GM18511 (cell line): ENCODE measurements at regions not wholly inside any gene's neighbourhood (a gene's known extent, or its start where the extent isn't known, plus 50 kb on each side); places are given as distances from the start of the nearest gene placed in this dataset.

Experiments used
- ATAC-seq: cut with Tn5 transposase; IDR thresholded peaks from one replicate; pipeline ENCODE4 v1.9.1; 2021; ENCODE audit warnings: mild to moderate bottlenecking, moderate library complexity; ENCODE audit not compliant: unreplicated experiment

DNA sequence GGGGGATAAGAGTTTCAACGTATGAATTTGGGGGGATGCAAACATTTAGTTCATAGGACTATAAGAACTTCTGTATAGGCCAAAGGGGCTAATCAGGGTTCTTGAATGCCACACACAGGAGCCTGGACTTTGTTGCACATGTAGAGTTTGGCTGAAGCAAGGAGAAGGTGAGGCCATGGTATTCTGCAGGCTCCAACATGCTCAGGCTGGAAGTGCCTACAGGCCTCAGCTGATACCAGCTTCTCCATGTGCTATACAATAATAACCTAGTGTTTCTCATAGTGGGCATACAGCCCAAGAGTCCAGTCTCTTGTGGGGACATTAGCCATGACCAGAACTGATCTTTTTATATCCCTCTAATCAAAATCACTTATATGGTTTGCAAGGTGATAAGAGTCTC, 399.7 kb upstream of the MCTP2 start:
- no peak for ATAC-seq

DNA sequence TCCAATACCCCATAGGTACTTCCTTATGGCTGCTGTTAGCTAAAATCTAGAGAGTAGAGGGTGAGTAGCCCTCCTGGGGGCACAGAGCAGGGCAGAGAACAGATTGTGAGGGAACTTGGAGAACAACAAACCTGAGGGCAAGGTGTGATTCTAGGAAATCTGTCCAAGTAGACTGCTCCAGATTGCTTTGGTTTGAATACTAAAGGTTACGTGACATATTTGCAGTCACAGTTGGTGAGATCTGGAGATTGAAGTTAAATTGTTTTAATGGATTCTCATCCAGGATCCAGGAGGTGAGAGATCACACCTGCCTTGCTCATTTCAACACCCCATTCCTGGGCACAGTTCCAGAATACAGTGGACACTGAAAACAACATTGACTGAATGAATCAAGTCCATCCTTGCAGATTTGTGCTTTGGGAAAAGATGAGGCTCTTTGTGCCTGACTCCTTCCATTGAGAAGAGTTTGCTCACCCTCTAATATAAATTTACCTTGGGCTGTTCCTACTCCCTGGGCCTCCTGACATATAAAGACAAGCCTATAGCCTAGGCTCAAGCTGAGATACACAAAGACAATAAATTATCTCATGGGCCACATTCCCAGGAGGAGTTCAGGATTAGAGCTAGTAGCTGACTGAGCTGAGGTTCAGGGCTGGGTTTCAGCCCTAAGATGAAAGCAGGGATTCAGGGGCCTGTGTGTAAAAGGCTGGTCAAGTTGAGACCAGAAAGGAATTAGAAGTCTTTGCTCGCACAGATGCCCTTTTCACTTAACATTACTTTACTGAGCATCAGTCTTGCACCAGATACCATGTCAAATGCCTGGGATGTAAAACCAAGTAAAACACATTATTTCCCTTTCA, 400.9 kb upstream of the MCTP2 start:
- no peak for ATAC-seq

DNA sequence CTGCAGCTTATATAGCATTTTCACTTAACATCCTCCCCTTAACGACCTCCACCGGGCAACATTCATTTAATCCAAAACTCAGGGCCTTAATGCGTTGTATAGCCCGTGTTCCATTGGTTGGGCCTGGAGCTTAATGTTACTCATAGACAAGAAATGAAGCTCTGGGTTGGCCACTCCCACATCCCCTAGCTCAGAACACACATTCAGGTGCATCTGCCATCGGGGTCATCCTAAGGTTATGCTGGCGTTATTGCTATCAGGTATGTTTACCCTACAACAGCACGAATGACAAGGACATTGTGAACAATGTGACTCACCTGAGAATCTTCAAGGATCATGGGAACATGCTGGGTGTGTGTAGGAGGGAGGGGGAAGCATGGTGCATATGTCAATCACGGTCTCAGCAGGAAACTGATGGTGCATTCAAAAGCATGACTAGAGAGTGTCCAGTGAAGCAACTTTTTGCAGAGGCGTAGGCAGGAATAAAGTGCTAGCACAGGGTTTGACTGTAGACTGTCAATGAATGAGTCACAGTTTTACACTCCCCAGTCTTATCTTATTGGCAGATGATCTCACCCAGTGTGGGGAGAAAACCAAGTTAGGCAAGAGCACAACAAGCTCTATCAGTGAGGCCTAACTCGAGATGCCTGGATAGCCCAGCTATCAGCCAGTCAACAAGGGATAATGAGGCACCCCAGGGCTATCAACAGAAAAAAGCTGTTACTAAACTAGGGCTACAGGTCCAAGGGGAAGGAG, 402.1 kb upstream of the MCTP2 start:
- ATAC-seq, result no peak

DNA sequence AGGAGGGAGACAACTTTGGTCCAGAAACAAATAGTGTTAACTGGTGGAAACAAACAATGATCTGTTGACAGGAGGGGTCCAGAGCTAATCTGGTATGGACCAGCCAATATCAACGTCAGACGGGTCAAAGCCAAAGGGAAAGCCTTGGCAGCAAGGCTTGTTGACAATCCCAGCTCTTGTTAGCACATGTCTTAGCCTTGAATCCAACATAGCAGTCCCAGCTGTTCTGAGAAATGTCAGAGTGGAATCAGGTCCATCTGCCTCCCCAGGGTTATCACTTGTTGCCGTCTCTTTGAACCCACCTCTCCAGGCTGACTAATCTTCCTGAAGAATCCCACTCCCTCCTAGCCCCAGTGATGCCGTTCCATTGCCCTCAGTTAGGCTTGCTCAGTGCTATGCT, 404.6 kb upstream of the MCTP2 start:
- ATAC-seq, result no peak

DNA sequence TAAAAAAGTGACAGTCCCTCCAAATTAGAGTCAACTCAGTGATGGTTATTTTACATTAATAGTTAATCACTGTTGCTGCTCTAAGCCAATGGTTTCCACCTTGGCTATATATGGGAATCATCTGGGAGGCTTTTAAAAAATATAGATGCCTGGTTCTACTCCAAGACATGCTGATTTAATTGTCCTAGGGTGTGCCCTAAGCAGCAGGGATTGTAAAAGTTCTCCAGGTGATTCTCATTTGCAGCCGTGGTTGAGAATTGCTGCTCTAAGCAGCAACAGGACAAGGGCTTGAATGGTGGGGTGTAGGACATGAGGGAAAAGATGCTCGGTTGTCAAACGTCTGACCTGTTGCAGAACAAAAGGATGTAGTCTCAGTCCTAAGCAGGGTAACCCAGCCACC, 405.1 kb upstream of the MCTP2 start:
- no peak for ATAC-seq

DNA sequence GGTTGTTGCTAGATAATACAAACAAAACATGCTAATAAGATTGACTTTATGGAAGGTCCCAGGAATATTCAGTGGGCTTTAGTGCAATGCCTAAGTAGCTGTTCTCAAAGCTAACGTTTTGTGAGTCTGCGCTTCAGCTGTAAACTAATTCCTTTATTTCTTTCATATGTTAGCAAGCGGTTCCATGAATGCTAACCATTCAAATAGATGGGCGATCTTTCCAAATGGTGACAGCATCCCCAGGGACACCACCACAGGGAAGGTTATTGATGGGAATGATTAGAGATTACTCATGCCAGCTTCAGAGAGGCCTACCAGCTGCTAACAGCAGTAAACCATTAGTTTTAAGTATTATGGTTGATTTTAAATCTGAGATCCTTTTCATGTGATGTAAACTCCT, 405.7 kb upstream of the MCTP2 start:
- no peak for ATAC-seq

DNA sequence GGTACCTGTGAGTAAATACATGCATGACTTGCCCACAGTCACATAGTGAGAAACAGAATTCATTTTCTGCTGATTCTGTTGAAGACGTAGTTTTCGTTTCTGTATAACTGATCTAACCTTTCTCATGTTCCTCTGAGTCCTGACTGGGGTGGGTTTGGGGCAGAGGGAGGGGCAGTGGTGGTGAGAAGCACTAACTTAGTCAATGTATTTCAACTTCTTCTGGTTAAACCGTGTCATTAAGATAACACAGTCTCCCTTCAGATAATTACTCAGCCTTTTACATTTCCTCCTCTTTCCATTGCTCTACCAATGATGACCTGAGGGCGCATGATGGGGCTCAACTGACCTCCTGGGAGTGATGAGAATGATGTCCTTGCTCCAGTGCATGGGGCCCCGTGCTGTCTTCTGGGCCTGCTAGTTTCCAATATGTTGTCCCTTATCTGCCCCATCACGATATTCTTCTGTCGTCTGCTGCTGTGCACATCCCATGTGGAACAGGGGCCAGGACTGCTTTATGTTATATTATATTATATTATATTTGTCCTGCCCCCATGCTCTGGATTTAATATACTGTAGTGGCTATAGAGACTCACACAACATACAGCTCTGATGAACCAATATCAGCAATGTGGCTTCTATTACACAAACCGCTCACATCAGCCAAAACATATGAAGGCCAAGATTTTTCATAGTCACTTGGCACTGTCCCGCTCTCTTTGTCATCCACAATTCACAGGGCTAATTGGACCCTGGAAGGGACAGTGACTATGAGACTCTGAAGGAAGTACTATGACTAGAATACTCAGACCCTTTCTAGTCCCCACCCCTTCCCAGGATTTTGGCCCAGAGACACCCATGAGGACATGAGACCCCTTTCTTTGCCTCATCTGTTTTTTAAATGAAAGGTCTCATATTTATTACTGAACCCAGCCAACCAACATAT, 407.1 kb upstream of the MCTP2 start:
- no peak for ATAC-seq

DNA sequence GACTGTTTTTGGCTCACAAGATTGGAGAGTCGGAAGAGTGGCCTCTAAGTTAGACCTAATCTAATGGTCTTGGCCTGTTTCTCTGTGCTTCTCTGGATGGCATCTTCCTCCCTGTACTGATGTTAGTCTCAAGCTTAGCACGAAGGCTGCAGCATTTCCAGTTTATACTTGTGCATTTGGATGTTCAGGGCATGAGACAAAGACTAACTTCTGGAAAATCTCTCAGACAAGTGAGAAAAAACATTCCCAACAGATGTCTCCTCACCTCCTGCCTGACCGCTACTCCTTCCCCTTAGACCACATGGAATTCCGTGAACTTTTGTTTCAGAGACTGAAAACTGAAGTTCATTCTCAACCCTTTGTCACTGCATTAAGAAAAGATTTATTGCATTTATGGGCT, 410.8 kb upstream of the MCTP2 start:
- ATAC-seq, result no peak

DNA sequence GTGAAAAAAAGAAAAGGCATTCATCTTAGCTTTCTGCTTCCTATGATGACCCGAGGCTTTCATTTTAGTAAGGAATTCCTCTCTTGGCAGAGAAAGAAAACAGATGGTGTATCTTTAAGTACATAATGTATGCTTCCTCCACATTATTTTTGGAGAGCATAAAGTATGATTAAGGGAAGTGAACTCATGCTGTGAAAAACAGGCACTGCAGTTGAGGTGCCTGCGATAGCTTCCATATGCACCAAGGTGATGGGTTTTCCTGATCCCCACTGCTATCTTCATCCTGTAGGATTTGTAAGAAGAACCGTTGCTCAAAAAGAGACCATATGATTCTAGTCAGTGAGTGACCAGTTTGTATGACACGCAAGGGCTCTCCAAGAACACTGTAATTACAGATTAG, 411.5 kb upstream of the MCTP2 start:
- no peak for ATAC-seq

DNA sequence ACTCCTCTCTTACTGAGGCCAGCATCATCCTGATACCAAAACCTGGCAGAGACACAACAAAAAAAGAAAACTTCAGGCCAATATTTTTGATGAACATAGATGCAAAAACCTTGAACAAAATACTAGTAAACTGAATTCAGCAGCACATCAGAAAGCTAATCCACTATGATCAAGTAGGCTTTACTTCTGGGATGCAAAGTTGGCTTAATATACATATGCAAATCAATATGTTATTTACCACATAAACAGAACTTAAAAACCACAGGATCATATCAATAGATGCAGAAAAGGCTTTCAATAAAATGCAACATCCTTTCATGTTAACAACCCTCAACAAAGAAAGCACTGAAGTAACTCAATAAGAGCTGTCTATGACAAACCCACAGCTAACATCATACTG, 414.5 kb upstream of the MCTP2 start:
- no peak for ATAC-seq

DNA sequence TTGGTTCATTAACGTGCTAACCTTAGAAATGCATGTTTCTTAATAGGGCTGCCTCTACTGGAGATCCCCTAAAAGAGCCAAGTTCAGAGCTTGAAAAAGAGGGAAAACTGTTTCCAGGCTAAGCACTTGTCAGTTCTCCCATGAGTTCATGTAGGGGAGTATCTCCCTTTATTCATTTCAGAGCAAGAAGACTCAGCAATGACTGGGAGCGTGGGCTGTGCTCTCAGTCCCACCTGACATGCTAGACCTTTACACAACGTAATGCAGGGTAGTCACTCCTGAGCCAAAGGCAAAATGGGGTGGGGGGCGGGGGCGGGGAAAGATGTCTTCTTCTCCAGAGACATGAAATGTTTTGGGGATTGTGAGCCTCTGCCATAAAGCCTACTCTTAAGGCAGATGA, 420.1 kb upstream of the MCTP2 start:
- ATAC-seq, result no peak

DNA sequence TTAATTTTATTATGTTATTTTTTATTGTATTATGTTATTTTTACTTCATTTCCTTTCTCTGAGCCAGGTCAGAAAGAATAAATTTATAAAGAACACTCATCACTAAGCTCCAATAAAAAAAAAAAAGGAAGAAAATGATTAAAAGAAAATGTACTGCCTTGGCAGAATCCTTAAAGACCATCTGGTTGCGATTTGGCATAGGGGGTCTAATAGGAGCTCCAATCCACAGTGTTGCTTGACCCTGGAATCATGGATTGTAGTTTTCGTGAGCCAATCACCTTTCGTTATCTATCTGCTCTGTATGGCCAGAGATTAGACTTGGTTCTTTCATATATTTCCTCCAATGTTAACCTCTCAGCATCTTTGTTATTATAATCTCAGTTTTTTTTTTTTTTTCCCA, 421.8 kb upstream of the MCTP2 start:
- no peak for ATAC-seq

DNA sequence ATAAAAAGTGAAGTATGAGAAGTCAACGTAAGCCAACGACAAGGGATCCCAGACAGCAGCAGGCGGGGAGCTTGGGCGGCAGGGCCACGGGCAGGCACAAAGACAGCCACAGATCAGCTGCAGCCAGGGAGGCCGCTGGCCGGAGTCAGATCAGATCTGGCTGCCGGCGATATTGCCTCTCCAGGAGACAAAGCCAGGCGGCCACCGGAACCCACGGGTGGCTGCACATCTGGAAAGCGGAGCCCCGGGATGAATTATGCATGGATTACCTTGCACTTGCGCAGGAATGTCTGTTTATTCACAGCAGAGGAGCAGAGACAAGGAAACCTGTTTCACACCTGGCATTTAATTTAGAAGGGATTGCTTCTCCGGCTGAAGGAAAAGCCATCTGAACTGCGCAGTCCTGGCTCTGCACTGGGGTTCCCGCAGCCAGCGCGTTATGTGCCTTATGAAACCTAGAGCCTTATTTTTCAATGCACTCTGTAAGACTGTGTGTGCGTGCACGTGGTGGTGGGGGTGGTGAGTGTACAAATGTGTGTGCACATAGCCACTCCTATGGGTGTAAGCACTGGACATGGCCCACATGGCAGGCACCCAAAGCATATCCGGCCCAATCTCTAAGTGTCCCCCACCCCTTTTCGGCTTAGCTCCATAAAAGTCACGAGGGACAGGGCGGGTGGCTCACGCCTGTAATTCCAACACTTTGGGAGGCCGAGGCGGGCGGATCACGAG, 427.8 kb upstream of the MCTP2 start:
- ATAC-seq, result no peak

DNA sequence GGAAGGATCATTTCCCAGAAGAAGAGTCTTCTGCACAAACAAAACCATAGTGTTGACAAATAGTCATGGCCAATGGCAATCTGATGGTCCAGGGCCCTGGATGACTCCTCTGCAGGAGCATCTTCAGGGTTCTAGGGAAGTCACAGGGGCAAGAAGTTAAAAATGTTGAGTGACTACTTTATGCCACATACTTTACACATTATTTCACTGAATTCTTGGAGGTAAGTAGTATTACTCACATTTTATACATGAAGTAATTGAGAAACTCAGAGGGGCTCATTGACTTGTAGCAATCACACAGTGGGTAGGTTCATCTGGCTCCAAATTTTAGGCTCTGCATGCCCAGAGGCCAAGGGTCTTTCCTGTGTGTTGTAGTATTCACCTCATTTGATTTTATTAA, 430.2 kb upstream of the MCTP2 start:
- ATAC-seq, result no peak

DNA sequence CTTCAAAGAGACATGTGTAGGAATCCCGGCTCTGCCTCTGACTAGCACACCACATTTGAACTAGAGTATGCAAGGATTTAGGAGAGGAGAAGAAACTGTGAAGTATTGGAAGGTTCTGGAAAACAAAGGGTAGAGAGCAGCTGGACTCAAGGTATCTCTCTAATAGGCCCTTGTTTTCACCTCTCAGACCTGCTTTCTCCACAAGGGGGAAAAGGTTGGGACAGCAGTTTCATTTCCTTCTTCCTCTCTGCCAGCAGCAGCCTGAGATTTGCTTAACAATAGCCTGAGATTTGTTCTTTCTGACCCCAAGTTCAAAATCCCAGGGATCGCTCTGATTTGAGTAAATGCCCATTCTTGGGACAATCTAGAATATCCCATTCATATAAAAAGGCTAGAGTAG, 430.6 kb upstream of the MCTP2 start:
- ATAC-seq, result no peak

DNA sequence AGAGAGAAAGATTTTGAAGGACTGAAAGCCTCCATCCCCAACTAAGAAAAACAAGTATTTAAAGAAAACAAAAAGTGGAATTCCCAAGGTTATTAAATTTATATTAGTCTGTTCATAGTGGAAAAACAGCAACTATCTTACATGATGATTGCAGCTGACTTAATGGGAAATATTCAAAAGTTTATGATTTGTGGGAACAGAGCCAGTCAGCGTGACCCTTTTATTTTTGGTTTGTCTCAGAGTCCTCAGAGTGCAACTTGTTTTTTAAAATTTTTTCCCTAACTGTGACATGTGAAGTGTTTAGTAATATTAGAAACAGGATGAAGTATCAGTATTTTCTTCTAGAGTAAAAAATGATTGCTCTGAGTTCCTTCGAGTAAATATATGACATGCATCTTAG, 441.9 kb upstream of the MCTP2 start:
- ATAC-seq, result no peak

DNA sequence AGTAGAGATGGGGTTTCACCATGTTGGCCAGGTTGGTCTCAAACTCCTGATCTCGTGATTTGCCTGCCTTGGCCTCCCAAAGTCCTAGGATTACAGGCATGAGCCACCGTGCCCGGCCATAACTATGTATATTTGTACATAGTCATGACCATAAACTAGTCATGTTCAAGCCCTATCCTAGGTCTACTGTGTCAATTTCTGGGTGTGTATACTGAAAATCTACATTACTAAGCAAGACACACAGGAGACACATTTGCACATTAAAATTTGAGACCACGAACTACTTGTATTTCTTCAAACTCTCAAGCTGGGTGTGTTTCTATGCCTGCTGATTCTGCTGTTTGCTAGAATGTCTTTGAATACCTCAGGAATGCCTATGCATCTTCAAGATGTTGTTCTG, 451.3 kb upstream of the MCTP2 start:
- no peak for ATAC-seq

DNA sequence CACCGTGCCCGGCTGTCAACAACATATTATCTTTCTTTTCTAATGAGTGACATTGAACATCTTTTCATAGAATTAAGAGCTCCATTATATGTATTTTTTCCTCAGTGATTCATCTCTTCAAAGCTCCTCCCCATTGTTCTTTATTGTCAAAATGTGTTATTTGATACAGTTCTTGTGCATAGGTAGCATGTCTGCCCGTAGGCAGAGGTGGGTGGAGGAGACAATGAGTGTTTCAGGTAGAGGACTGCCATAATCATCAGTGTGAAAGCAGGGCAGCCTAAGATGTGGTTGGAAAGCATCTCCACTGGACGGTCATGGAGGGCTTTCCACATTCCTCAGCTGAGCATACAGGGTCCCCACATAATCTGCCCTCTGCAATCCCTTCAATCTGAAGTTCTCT, 452.0 kb upstream of the MCTP2 start:
- ATAC-seq, result no peak

DNA sequence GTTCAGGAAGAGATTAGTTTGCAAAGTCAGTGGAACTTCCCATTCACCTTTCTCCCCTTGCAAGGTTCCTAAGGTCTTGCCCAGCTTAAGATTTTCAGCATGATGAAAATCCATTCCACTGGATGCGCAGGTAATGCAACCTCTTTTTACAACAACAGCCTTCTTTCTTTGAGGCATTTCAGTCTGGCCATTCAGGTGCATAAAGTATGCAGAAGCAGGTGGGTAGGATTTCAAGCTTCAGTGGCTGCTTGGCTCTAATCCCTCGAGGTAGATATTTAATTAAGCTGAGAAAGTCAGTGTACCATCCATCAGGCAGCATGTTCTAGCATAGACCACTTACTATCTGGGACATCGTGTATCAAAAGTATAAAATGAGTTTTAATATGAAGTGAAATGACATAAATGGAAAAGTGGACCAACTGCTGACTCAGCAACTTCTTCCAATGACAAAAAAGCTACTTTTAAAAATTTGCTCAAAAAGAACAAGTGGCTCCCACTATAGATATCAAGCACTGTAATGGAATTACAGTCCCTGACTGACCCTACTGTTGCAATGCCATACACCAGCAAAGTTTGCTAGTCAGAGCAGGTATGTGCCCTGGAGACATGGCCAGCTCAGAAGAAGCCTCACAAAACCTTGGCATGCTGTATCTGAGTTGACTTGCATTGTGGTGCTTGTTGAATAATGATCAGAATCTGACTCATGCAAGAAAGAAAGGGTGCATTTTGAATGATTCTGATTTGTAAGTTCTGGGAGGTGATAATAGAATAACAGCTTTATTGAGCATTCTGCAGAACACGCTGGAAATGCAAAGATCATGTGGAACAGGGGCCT, 459.9 kb upstream of the MCTP2 start:
- no peak for ATAC-seq

DNA sequence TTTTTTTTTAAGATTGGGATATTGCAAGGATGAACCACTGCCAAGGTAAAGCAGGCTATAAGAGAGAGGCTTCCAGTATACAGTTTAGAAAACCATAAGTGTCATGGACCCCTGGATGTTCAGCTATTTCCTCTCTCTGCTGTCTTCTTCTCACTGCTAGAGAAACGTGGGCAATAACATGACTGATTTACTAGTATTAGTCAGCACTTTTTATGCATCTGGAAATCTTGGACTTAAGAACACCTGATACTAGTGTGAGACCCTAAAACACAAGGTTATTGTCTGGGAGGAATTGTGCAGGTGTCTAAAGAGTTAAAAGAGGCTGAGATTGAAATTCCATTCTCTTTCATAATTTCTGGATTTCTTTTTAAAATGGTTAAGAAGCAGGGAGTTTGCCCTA, 460.6 kb upstream of the MCTP2 start:
- ATAC-seq, result no peak
